T-cell (primary cell): ENCODE measurements at regions not wholly inside any gene's neighbourhood (a gene's known extent, or its start where the extent isn't known, plus 50 kb on each side); places are given as distances from the start of the nearest gene placed in this dataset.
"Not testable (repeated sequence)": the region's sequence is repeated elsewhere in the genome, so short reads cannot be mapped to it uniquely, and the experiment has no call there.

Experiments
- ATAC-seq, 4 experiments: fragments of 200-7000 bp in 3 of 4; fragments of 150-1000 bp in 1 of 4; cut with Tn5 transposase; replicated peaks in 1 of 4; 1 replicate in 3 of 4; 2 replicates in 1 of 4; pipeline ENCODE4 v1.10.0; 2021; ENCODE audit warnings: moderate library complexity in 3 of 4, mild to moderate bottlenecking in 2 of 4, moderate number of reproducible peaks in 1 of 4
- CTCF ChIA-PET, 2 donors: fragments of 300-600 bp; sonication (Branson Sonifier 250); formaldehyde crosslinking; loops; one replicate each; lab custom pipeline; 2022; ENCODE audit warnings: antibody characterized with exemption in 2 of 2; lab: Charles Lee
- POLR2A ChIA-PET, 2 donors: fragments of 300-600 bp; sonication (Branson Sonifier 250); formaldehyde crosslinking; loops; one replicate each; lab custom pipeline; 2022; ENCODE audit warnings: antibody characterized with exemption in 2 of 2; lab: Charles Lee
- DNase-seq, 35 experiments: peaks; one replicate each; pipeline versions ENCODE4 v3.0.0 to v3.0.0-alpha.2; 2013 to 2023
- H3K27ac ChIP-seq: one replicate; pipeline ENCODE4 v1.5.1; 2013; ENCODE audit warnings: low read length
- H3K27me3 ChIP-seq, 2 experiments: replicated peaks in 1 of 2; 1 replicate in 1 of 2; 2 replicates in 1 of 2; pipeline versions ENCODE4 v1.6.1 to v1.7.0; 2013; ENCODE audit warnings: low read length in 1 of 2, mixed read lengths in 1 of 2; ENCODE audit not compliant: control insufficient read depth in 2 of 2, insufficient read depth in 2 of 2; ENCODE audit errors: extremely low read depth in 1 of 2
- H3K36me3 ChIP-seq, 2 donors: 1 replicate in 1 of 2; 2 replicates in 1 of 2; pipeline versions ENCODE4 v1.6.1 to v1.7.0; 2013; ENCODE audit warnings: low read length in 1 of 2; ENCODE audit not compliant: control insufficient read depth in 2 of 2, insufficient read depth in 1 of 2; ENCODE audit errors: extremely low read depth in 1 of 2
- H3K4me1 ChIP-seq, 2 experiments: 1 replicate in 1 of 2; 2 replicates in 1 of 2; pipeline versions ENCODE4 v1.6.1 to v1.7.0; 2013; ENCODE audit warnings: low read length in 2 of 2, mixed read lengths in 1 of 2; ENCODE audit not compliant: insufficient read depth in 2 of 2, control insufficient read depth in 1 of 2; ENCODE audit errors: extremely low read depth in 1 of 2
- H3K4me3 ChIP-seq, 2 donors: 1 replicate in 1 of 2; 2 replicates in 1 of 2; pipeline versions ENCODE4 v1.5.1 to v1.7.0; 2013; ENCODE audit warnings: mild to moderate bottlenecking in 2 of 2, low read length in 1 of 2, moderate library complexity in 1 of 2; ENCODE audit not compliant: control insufficient read depth in 1 of 2; ENCODE audit errors: extremely low read depth in 1 of 2
- H3K9me3 ChIP-seq: 2 replicates; pipeline ENCODE4 v1.7.0; 2013
- H3K27ac Mint-ChIP-seq, 2 donors: one replicate each; pipeline ENCODE4 v1.8.0; 2020 to 2021; ENCODE audit warnings: mild to moderate bottlenecking in 2 of 2, mixed read lengths in 2 of 2
- H3K27me3 Mint-ChIP-seq, 2 donors: one replicate each; pipeline ENCODE4 v1.8.0; 2021 to 2022; ENCODE audit warnings: mixed read lengths in 2 of 2
- H3K36me3 Mint-ChIP-seq: one replicate; pipeline ENCODE4 v1.8.0; 2021; ENCODE audit warnings: mixed read lengths
- H3K4me1 Mint-ChIP-seq, 3 donors: one replicate each; pipeline ENCODE4 v1.8.0; 2020 to 2022; ENCODE audit warnings: mixed read lengths in 3 of 3, mild to moderate bottlenecking in 1 of 3
- H3K4me3 Mint-ChIP-seq, 3 donors: one replicate each; pipeline ENCODE4 v1.8.0; 2020 to 2022; ENCODE audit warnings: mild to moderate bottlenecking in 3 of 3, mixed read lengths in 3 of 3, moderate library complexity in 3 of 3
- H3K9me3 Mint-ChIP-seq, 3 donors: one replicate each; pipeline ENCODE4 v1.8.0; 2020 to 2022; ENCODE audit warnings: mixed read lengths in 3 of 3
- WGBS: methylation state at CpG from one replicate; pipeline ENCODE4 v1.1.5; 2013; ENCODE audit warnings: missing lambda C conversion rate; ENCODE audit not compliant: insufficient coverage; 5-methylcytosine and 5-hydroxymethylcytosine counted together

- CTCF ChIA-PET: interaction anchor here in 1 of 2 donors (0.7 kb wide), 1 partner anchor 291 kb away, joined by 3 read pairs; no protein-coding TSS in a partner anchor
- POLR2A ChIA-PET: no interaction called here
- Mint-ChIP-seq H3K4me1 (peaks cover 2 to 8% (median 7%) of the 10 kb centered on the region in 3 donors), H3K27ac (no peak overlapping the region), H3K9me3 (no peaks in the 10 kb centered on the region), H3K4me3 (no peak overlapping the region), H3K27me3 (no peaks in the 10 kb centered on the region), H3K36me3 (no peaks in the 10 kb centered on the region)
- no peak overlapping the region for H3K27ac ChIP-seq
- no peaks in the 10 kb centered on the region for H3K9me3 ChIP-seq
- WGBS: 68% methylated on average over 6 of the region's 6 CpGs
- no peaks in the 10 kb centered on the region for H3K4me1 ChIP-seq
- no peak for ATAC-seq
- DNase-seq: no peak
- no peaks in the 10 kb centered on the region for H3K27me3 ChIP-seq
- no peaks in the 10 kb centered on the region for H3K36me3 ChIP-seq
- H3K4me3 ChIP-seq: no peak overlapping the region
Measured at GRCh38 chr2:171266102-171266501, 105.4 kb upstream of the TLK1 start.

DNA sequence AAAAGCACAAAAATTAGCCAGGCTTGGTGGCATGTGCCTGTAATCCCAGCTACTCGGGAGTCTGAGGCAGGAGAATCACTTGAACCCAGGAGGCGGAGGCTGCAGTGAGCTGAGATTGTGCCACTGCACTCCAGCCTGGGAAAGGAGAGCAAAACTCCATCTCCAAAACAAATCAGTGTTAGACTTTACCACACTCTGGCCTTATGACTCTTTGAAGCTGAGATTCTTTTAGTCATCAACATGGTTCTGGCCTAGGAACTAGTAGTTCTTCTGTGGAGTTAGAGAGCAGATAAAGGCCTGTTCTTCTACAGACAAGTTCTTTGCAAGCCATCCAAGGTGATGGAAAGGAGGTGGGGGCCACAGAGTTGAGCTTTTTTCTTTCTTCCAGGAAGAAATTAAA is 100.8 kb upstream of the TLK1 start:
- H3K4me3 ChIP-seq, H3K4me3 Mint-ChIP-seq, H3K27me3 Mint-ChIP-seq, H3K9me3 ChIP-seq, H3K36me3 Mint-ChIP-seq, H3K27me3 ChIP-seq, H3K27ac ChIP-seq, H3K9me3 Mint-ChIP-seq, ATAC-seq, H3K36me3 ChIP-seq, DNase-seq, H3K4me1 ChIP-seq: not testable (repeated sequence)
- Mint-ChIP-seq H3K4me1 (peaks cover 13 to 23% (median 20%) of the 10 kb centered on the region in 3 donors), H3K27ac (peak overlapping the region in 1 of 2 donors; percentile 11)
- CTCF ChIA-PET: interaction anchor here in 1 of 2 donors (0.5 kb wide), 1 partner anchor 307 kb away, joined by 4 read pairs; no protein-coding TSS in a partner anchor
- POLR2A ChIA-PET: interaction anchor here in 1 of 2 donors (0.7 kb wide), 1 partner anchor 155 kb away, joined by 4 read pairs; no protein-coding TSS in a partner anchor
- WGBS: 90% methylated on average over 2 of the region's 2 CpGs

- Histone ChIP-seq H3K9me3 (no peaks in the 10 kb centered on the region), H3K27ac (no peak overlapping the region), H3K36me3 (no peaks in the 10 kb centered on the region), H3K4me1 (peaks cover 0 to 8% of the 10 kb centered on the region in 2 experiments), H3K4me3 (no peak overlapping the region), H3K27me3 (no peaks in the 10 kb centered on the region)
- no peaks in the 10 kb centered on the region for H3K9me3 Mint-ChIP-seq
- 33% methylated on average over 3 of the region's 6 CpGs for WGBS
- DNase-seq (peak in 1 of 35 experiments; percentile 26), ATAC-seq (peak in 2 of 4 experiments; percentile 40 to 44)
- peak overlapping the region; percentile 62 to 66 for H3K27ac Mint-ChIP-seq
- no peaks in the 10 kb centered on the region for H3K36me3 Mint-ChIP-seq
- POLR2A ChIA-PET: interaction anchor here in 1 of 2 donors (0.7 kb wide), 1 partner anchor 156 kb away, joined by 4 read pairs; no protein-coding TSS in a partner anchor
- peaks cover 13 to 23% (median 21%) of the 10 kb centered on the region in 3 donors for H3K4me1 Mint-ChIP-seq
- H3K4me3 Mint-ChIP-seq: no peak overlapping the region
- CTCF ChIA-PET: interaction anchor here in 1 of 2 donors (0.6 kb wide), 1 partner anchor 589 kb away, joined by 7 read pairs; no protein-coding TSS in a partner anchor
- H3K27me3 Mint-ChIP-seq: no peaks in the 10 kb centered on the region
Measured at GRCh38 chr2:171260471-171261424, 100.1 kb upstream of the TLK1 start.

- H3K27me3 Mint-ChIP-seq: no peaks in the 10 kb centered on the region
Measured at GRCh38 chr2:171254666-171255065, 94.0 kb upstream of the TLK1 start.

GRCh38 chr2:171253900-171254650 is 93.4 kb upstream of the TLK1 start:
- ATAC-seq (no peak), DNase-seq (no peak)
- Mint-ChIP-seq H3K36me3 (no peaks in the 10 kb centered on the region), H3K27me3 (no peaks in the 10 kb centered on the region), H3K4me3 (no peak overlapping the region), H3K9me3 (no peaks in the 10 kb centered on the region), H3K4me1 (peaks cover 11 to 14% (median 13%) of the 10 kb centered on the region in 3 donors), H3K27ac (no peak overlapping the region)
- Histone ChIP-seq H3K4me3 (no peak overlapping the region), H3K9me3 (no peaks in the 10 kb centered on the region), H3K4me1 (peaks cover 5 to 6% of the 10 kb centered on the region in 2 experiments), H3K36me3 (no peaks in the 10 kb centered on the region), H3K27me3 (no peaks in the 10 kb centered on the region), H3K27ac (no peak overlapping the region)
- WGBS: no CpG with 5 or more reads among the region's 2 CpGs
- CTCF ChIA-PET: no interaction called here
- POLR2A ChIA-PET: interaction anchor here in 1 of 2 donors (0.6 kb wide), 2 partner anchors 10 to 20 kb away, joined by 3 read pairs; no protein-coding TSS in a partner anchor

More at GRCh38 chr2:171254666-171255065, 94.0 kb upstream of the TLK1 start:
- H3K4me3 ChIP-seq: no peak overlapping the region
- H3K4me1 ChIP-seq: peaks cover 0 to under 1% of the 10 kb centered on the region in 2 experiments
- ChIA-PET POLR2A (interaction anchor here in 1 of 2 donors (0.6 kb wide), 1 partner anchor 19 kb away, joined by 3 read pairs; no protein-coding TSS in a partner anchor), CTCF (no interaction called here)
- Mint-ChIP-seq H3K9me3 (no peaks in the 10 kb centered on the region), H3K4me3 (no peak overlapping the region), H3K36me3 (no peaks in the 10 kb centered on the region), H3K27ac (no peak overlapping the region), H3K4me1 (peaks cover 5 to 9% (median 7%) of the 10 kb centered on the region in 3 donors)
- DNase-seq: no peak
- H3K9me3 ChIP-seq: no peaks in the 10 kb centered on the region
- no peaks in the 10 kb centered on the region for H3K27me3 ChIP-seq
- H3K36me3 ChIP-seq: no peaks in the 10 kb centered on the region
- ATAC-seq: no peak
- no peak overlapping the region for H3K27ac ChIP-seq

DNA sequence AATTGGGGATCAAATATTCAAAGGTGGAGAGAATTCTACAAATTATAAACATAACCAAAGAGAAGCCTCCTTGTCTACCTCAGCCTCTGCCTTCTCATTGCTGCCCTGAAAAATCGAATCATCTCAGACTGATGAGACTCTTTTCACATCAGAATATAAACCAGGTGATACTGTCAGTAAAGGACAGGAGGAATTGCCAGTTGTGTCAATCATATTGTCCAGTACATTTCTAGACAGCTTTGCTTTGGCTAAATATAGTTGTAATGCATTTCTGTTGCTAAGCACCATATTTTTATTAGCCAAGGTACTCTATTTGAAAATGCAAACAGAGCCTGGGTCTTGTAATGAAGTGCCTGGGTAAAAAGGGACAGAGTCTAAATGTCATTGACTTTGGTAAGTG is 92.6 kb upstream of the TLK1 start:
- no peaks in the 10 kb centered on the region for H3K36me3 ChIP-seq
- ChIA-PET CTCF (no interaction called here), POLR2A (no interaction called here)
- no peak overlapping the region for H3K27ac ChIP-seq
- no peaks in the 10 kb centered on the region for H3K9me3 ChIP-seq
- H3K9me3 Mint-ChIP-seq: no peaks in the 10 kb centered on the region
- no peak overlapping the region for H3K4me3 ChIP-seq
- no peak for DNase-seq
- H3K27me3 Mint-ChIP-seq: no peaks in the 10 kb centered on the region
- H3K27ac Mint-ChIP-seq: no peak overlapping the region
- no CpG with 5 or more reads among the region's 1 CpG for WGBS
- peaks cover 12 to 14% of the 10 kb centered on the region in 2 experiments for H3K4me1 ChIP-seq
- no peak overlapping the region for H3K4me3 Mint-ChIP-seq
- H3K27me3 ChIP-seq: no peaks in the 10 kb centered on the region
- no peaks in the 10 kb centered on the region for H3K36me3 Mint-ChIP-seq
- H3K4me1 Mint-ChIP-seq: peaks cover 19 to 22% (median 21%) of the 10 kb centered on the region in 3 donors
- ATAC-seq: no peak
